ENCODE measurements at regions not wholly inside any gene's neighbourhood (a gene's known extent, or its start where the extent isn't known, plus 50 kb on each side); places are given as distances from the start of the nearest gene placed in this dataset.

DNA sequence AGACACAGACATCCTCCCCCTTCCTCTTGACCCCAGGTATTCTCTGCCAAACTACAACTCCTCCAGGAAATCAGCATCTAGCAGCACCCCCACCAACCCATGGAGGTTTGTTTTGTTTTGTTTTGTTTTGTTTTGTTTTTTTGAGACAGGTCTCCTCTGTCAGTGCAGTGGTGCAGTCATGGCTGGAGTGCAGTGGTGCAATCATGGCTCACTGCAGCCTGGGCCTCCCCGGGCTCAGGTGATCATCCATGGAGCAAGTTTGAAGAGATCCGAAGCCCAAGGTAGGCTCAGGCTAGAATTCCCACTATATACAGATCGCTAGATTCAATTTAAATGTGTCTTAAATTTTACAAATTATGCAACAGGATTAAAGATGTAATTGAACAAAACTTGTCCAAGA is 518.2 kb upstream of the ARID1B start:
- peaks cover 0 to 4% (median 0%) of the 10 kb centered on the region in 4 donors for H3K9me3 ChIP-seq (ENCODE audit: control insufficient read depth in 4 of 4, insufficient read depth in 3 of 4, low read length in 3 of 4)
- ATAC-seq (ENCODE audit: insufficient read depth, low FRiP score) (no peak), DNase-seq (no peak)
- TF ChIP-seq, protein P1, sequence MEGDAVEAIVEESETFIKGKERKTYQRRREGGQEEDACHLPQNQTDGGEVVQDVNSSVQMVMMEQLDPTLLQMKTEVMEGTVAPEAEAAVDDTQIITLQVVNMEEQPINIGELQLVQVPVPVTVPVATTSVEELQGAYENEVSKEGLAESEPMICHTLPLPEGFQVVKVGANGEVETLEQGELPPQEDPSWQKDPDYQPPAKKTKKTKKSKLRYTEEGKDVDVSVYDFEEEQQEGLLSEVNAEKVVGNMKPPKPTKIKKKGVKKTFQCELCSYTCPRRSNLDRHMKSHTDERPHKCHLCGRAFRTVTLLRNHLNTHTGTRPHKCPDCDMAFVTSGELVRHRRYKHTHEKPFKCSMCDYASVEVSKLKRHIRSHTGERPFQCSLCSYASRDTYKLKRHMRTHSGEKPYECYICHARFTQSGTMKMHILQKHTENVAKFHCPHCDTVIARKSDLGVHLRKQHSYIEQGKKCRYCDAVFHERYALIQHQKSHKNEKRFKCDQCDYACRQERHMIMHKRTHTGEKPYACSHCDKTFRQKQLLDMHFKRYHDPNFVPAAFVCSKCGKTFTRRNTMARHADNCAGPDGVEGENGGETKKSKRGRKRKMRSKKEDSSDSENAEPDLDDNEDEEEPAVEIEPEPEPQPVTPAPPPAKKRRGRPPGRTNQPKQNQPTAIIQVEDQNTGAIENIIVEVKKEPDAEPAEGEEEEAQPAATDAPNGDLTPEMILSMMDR (IDR thresholded peaks at IDR 0.05; ENCODE audit: control extremely low read depth, extremely low read depth), result no peak
- H3K9ac ChIP-seq (ENCODE audit: insufficient read depth in 1 of 2, low read length in 2 of 2), result no peak overlapping the region
- H3K27ac ChIP-seq (ENCODE audit: low read depth in 1 of 2, low read length in 1 of 2), result no peak overlapping the region
- H3K27me3 ChIP-seq (ENCODE audit: control insufficient read depth in 3 of 3, insufficient read depth in 3 of 3, low read length in 2 of 3), result no peaks in the 10 kb centered on the region
- H3K4me3 ChIP-seq, result no peak overlapping the region
- H3K4me1 ChIP-seq (ENCODE audit: control insufficient read depth in 5 of 5, insufficient read depth in 5 of 5, low read length in 5 of 5), result no peaks in the 10 kb centered on the region
- 77 to 80% methylated on average over 3 of the region's 3 CpGs for WGBS, 2 donors
- no peaks in the 10 kb centered on the region for H3K36me3 ChIP-seq (ENCODE audit: control insufficient read depth in 4 of 4, insufficient read depth in 4 of 4, low read length in 4 of 4)

DNA sequence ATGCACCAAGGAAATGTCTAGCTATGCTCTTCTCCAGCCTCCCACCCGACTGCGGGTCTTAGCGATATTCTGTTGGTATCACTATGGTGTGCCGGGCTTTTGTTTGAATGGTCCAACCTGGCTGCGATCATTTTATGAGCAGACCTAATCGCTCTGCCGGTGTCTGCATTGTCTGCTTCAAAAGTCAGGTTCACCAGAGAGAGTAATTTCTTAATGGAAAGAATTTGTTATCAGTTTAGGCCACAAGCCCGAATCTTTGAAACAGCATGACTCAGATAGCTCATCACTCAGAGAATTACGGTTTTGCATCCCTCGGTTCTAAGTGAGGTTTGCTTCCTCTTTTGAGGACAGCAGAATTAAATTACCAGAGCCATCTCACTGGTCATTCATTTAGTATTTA is 521.0 kb upstream of the ARID1B start:
- Histone ChIP-seq H3K4me1 (ENCODE audit: control insufficient read depth in 5 of 5, insufficient read depth in 5 of 5, low read length in 5 of 5) (no peaks in the 10 kb centered on the region), H3K9ac (ENCODE audit: insufficient read depth in 1 of 2, low read length in 2 of 2) (no peak overlapping the region), H3K27ac (ENCODE audit: low read depth in 1 of 2, low read length in 1 of 2) (no peak overlapping the region), H3K4me3 (no peak overlapping the region), H3K9me3 (ENCODE audit: control insufficient read depth in 4 of 4, insufficient read depth in 3 of 4, low read length in 3 of 4) (peaks cover 0 to 4% (median 0%) of the 10 kb centered on the region in 4 donors), H3K27me3 (ENCODE audit: control insufficient read depth in 3 of 3, insufficient read depth in 3 of 3, low read length in 2 of 3) (no peaks in the 10 kb centered on the region), H3K36me3 (ENCODE audit: control insufficient read depth in 4 of 4, insufficient read depth in 4 of 4, low read length in 4 of 4) (no peaks in the 10 kb centered on the region)
- 70 to 77% methylated on average over 10 of the region's 10 CpGs for WGBS, 2 donors
- ATAC-seq (ENCODE audit: insufficient read depth, low FRiP score), result no peak
- DNase-seq, result no peak
- TF ChIP-seq, protein P1 (IDR thresholded peaks at IDR 0.05; ENCODE audit: control extremely low read depth, extremely low read depth), result no peak

DNA sequence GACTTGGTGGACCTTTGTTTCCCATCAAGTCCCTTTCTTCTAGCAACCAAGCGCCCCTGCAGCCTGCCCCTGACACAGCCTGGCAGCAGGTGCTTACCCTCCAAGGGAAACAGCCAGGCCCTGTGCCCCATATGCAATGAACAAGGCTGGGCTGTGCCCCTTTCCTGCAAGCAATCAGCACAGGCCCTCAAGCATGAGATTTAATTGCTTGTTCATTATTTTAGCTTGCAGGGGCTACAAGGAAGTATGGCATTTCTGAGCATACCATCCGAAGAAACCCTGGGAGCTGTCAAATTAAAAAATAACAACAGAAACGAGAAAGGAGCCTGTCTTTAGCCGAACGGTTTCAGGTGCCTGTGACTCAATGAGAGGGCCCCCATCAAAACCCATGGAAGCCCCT is 522.9 kb upstream of the ARID1B start:
- Histone ChIP-seq H3K27me3 (ENCODE audit: control insufficient read depth in 3 of 3, insufficient read depth in 3 of 3, low read length in 2 of 3) (no peaks in the 10 kb centered on the region), H3K4me1 (ENCODE audit: control insufficient read depth in 5 of 5, insufficient read depth in 5 of 5, low read length in 5 of 5) (no peaks in the 10 kb centered on the region), H3K27ac (ENCODE audit: low read depth in 1 of 2, low read length in 1 of 2) (no peak overlapping the region), H3K4me3 (no peak overlapping the region), H3K9me3 (ENCODE audit: control insufficient read depth in 4 of 4, insufficient read depth in 3 of 4, low read length in 3 of 4) (peaks cover 0 to 2% (median 0%) of the 10 kb centered on the region in 4 donors), H3K9ac (ENCODE audit: insufficient read depth in 1 of 2, low read length in 2 of 2) (no peak overlapping the region), H3K36me3 (ENCODE audit: control insufficient read depth in 4 of 4, insufficient read depth in 4 of 4, low read length in 4 of 4) (no peaks in the 10 kb centered on the region)
- no peak for ATAC-seq (ENCODE audit: insufficient read depth, low FRiP score)
- TF ChIP-seq, protein P1 (IDR thresholded peaks at IDR 0.05; ENCODE audit: control extremely low read depth, extremely low read depth), result no peak
- no peak for DNase-seq
- 88 to 90% methylated on average over 5 of the region's 5 CpGs for WGBS, 2 donors

DNA sequence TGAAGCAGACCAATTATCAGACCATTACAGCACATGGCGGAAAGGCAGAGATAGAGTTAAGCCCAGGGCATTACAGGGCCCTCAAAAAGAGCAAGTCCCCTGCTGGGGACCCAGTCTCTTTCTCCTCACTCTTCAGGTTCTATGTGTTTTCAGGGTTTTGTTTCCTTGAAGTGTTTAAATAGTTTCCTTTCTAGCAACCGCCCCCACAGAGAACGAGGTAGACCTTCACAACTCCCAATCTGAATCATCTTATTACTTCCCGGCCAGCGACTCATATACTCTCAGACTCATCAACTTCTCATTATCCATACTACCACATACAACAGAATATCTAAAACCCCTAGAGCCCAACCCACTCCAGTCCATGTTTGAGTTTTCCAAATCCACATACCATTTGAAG is 526.6 kb upstream of the ARID1B start:
- DNase-seq, result no peak
- Histone ChIP-seq H3K4me3 (no peak overlapping the region), H3K4me1 (ENCODE audit: control insufficient read depth in 5 of 5, insufficient read depth in 5 of 5, low read length in 5 of 5) (no peaks in the 10 kb centered on the region), H3K9me3 (ENCODE audit: control insufficient read depth in 4 of 4, insufficient read depth in 3 of 4, low read length in 3 of 4) (no peaks in the 10 kb centered on the region), H3K36me3 (ENCODE audit: control insufficient read depth in 4 of 4, insufficient read depth in 4 of 4, low read length in 4 of 4) (no peaks in the 10 kb centered on the region), H3K27me3 (ENCODE audit: control insufficient read depth in 3 of 3, insufficient read depth in 3 of 3, low read length in 2 of 3) (no peaks in the 10 kb centered on the region), H3K27ac (ENCODE audit: low read depth in 1 of 2, low read length in 1 of 2) (no peak overlapping the region), H3K9ac (ENCODE audit: insufficient read depth in 1 of 2, low read length in 2 of 2) (no peak overlapping the region)
- ATAC-seq (ENCODE audit: insufficient read depth, low FRiP score), result no peak
- TF ChIP-seq, protein P1 (IDR thresholded peaks at IDR 0.05; ENCODE audit: control extremely low read depth, extremely low read depth), result no peak
- WGBS, 2 donors, result 83 to 92% methylated on average over 5 of the region's 5 CpGs
